IPS-11a (cell line): ENCODE measurements at regions not wholly inside any gene's neighbourhood (a gene's known extent, or its start where the extent isn't known, plus 50 kb on each side); places are given as distances from the start of the nearest gene placed in this dataset.

Source experiments
- H3K4me3 ChIP-seq: one replicate; pipeline ENCODE4 v1.5.1; 2013; ENCODE audit warnings: low read depth, low read length, control low read depth

GRCh38 chr4:31094474-31094873 is 374.3 kb downstream of the PCDH7 start:
- no peak overlapping the region for H3K4me3 ChIP-seq

GRCh38 chr4:31097999-31098398 is 377.8 kb downstream of the PCDH7 start:
- no peak overlapping the region for H3K4me3 ChIP-seq

GRCh38 chr4:31100536-31100935 is 380.4 kb downstream of the PCDH7 start:
- no peak overlapping the region for H3K4me3 ChIP-seq

- H3K4me3 ChIP-seq: no peak overlapping the region
These were observed 383.9 kb downstream of the PCDH7 start for GRCh38 chr4:31104043-31104442.

- H3K4me3 ChIP-seq: no peak overlapping the region
These were observed 384.4 kb downstream of the PCDH7 start for GRCh38 chr4:31104577-31104976.

- H3K4me3 ChIP-seq: no peak overlapping the region
These were observed 386.2 kb downstream of the PCDH7 start for GRCh38 chr4:31106419-31106818.

GRCh38 chr4:31107362-31107761 is 387.2 kb downstream of the PCDH7 start:
- no peak overlapping the region for H3K4me3 ChIP-seq

GRCh38 chr4:31108762-31109161 is 388.6 kb downstream of the PCDH7 start:
- no peak overlapping the region for H3K4me3 ChIP-seq

GRCh38 chr4:31111790-31112189 is 391.6 kb downstream of the PCDH7 start:
- no peak overlapping the region for H3K4me3 ChIP-seq

GRCh38 chr4:31114816-31115215 is 394.6 kb downstream of the PCDH7 start:
- H3K4me3 ChIP-seq: no peak overlapping the region

- no peak overlapping the region for H3K4me3 ChIP-seq
These were observed 403.9 kb downstream of the PCDH7 start for GRCh38 chr4:31124008-31124585.

GRCh38 chr4:31125061-31125460 is 404.9 kb downstream of the PCDH7 start:
- H3K4me3 ChIP-seq: no peak overlapping the region

- no peak overlapping the region for H3K4me3 ChIP-seq
These were observed 405.3 kb downstream of the PCDH7 start for GRCh38 chr4:31125496-31125895.

GRCh38 chr4:31126881-31127398 is 406.8 kb downstream of the PCDH7 start:
- no peak overlapping the region for H3K4me3 ChIP-seq

- no peak overlapping the region for H3K4me3 ChIP-seq
These were observed 410.8 kb downstream of the PCDH7 start for GRCh38 chr4:31130930-31131329.

- H3K4me3 ChIP-seq: no peak overlapping the region
These were observed 414.6 kb downstream of the PCDH7 start for GRCh38 chr4:31134720-31135119.

- H3K4me3 ChIP-seq: no peak overlapping the region
These were observed 419.6 kb downstream of the PCDH7 start for GRCh38 chr4:31139767-31140166.

- H3K4me3 ChIP-seq: no peak overlapping the region
These were observed 421.1 kb downstream of the PCDH7 start for GRCh38 chr4:31141095-31141831.

GRCh38 chr4:31141832-31142142 is 421.6 kb downstream of the PCDH7 start:
- H3K4me3 ChIP-seq: no peak overlapping the region

- no peak overlapping the region for H3K4me3 ChIP-seq
These were observed 426.2 kb downstream of the PCDH7 start for GRCh38 chr4:31146366-31146765.

- no peak overlapping the region for H3K4me3 ChIP-seq
These were observed 428.8 kb downstream of the PCDH7 start for GRCh38 chr4:31148990-31149389.

GRCh38 chr4:31156221-31156620 is 436.1 kb downstream of the PCDH7 start:
- H3K4me3 ChIP-seq: no peak overlapping the region

- no peak overlapping the region for H3K4me3 ChIP-seq
These were observed 440.0 kb downstream of the PCDH7 start for GRCh38 chr4:31160146-31160545.
